Peyer's patch (tissue), 4 donors: ENCODE measurements at regions not wholly inside any gene's neighbourhood (a gene's known extent, or its start where the extent isn't known, plus 50 kb on each side); places are given as distances from the start of the nearest gene placed in this dataset.

Experiments used
- CTCF ChIP-seq, 6 experiments: fragments of 450-650 bp in 4 of 6; fragments of 200-600 bp in 2 of 6; sonication (generic) in 1 of 6; IDR thresholded peaks; one replicate each; pipeline ENCODE4 v1.5.1; 2017 to 2019; ENCODE audit warnings: antibody characterized with exemption in 6 of 6, mild to moderate bottlenecking in 3 of 6, moderate library complexity in 1 of 6
- POLR2A ChIP-seq, 2 donors: fragments of 450-650 bp; IDR thresholded peaks; one replicate each; pipeline ENCODE4 v1.5.1; 2017; ENCODE audit warnings: antibody characterized with exemption in 2 of 2, mild to moderate bottlenecking in 2 of 2, moderate library complexity in 2 of 2

DNA sequence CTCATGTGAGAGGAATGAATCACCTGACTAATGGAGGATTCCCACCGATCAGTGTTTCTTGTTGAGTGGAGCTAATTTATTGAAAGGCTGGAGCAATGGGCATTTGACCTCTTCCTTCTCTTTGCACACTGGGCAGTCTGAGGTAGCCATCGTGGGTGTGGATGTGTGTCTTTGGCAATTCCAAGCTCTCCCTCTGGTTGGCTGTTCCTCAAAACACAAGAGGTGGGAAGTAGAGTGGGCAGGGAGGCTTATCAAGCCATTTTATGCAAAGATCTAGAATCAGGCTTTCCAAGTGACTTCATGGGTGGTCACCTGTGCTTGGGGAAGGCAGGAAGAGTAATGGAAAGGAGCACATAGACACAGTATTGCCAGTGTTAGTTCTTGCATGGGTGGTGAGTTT lies 154.8 kb downstream of the INSIG2 start:
- no peak for TF ChIP-seq POLR2A (IDR thresholded peaks at IDR 0.05)
- TF ChIP-seq CTCF (IDR thresholded peaks at IDR 0.05) = no peak
